HG02571 (cell line): ENCODE measurements at regions not wholly inside any gene's neighbourhood (a gene's known extent, or its start where the extent isn't known, plus 50 kb on each side); places are given as distances from the start of the nearest gene placed in this dataset.

Experiments
- ATAC-seq: cut with Tn5 transposase; IDR thresholded peaks from one replicate; pipeline ENCODE4 v1.9.1; 2021; ENCODE audit warnings: mild to moderate bottlenecking, moderate library complexity; ENCODE audit not compliant: unreplicated experiment

- ATAC-seq: no peak
Measured at GRCh38 chr4:104890598-104891275, 255.9 kb upstream of the TET2 start.

GRCh38 chr4:104896660-104897645 is 249.7 kb upstream of the TET2 start:
- ATAC-seq: peak; percentile 87

GRCh38 chr4:104899863-104900262 is 246.8 kb upstream of the TET2 start:
- ATAC-seq: no peak

- ATAC-seq: no peak
Measured at GRCh38 chr4:104901438-104901837, 245.2 kb upstream of the TET2 start.

- no peak for ATAC-seq
Measured at GRCh38 chr4:104901961-104902605, 244.6 kb upstream of the TET2 start.

GRCh38 chr4:104905065-104905464 is 241.6 kb upstream of the TET2 start:
- ATAC-seq: no peak

GRCh38 chr4:104905546-104905945 is 241.1 kb upstream of the TET2 start:
- ATAC-seq: no peak

GRCh38 chr4:104906276-104906675 is 240.4 kb upstream of the TET2 start:
- no peak for ATAC-seq

- ATAC-seq: no peak
Measured at GRCh38 chr4:104907074-104907649, 239.5 kb upstream of the TET2 start.

- ATAC-seq: no peak
Measured at GRCh38 chr4:104907991-104908390, 238.7 kb upstream of the TET2 start.

GRCh38 chr4:104909376-104909775 is 237.3 kb upstream of the TET2 start:
- ATAC-seq: no peak

- no peak for ATAC-seq
Measured at GRCh38 chr4:104912518-104912917, 234.2 kb upstream of the TET2 start.

- no peak for ATAC-seq
Measured at GRCh38 chr4:104915373-104915772, 231.3 kb upstream of the TET2 start.

GRCh38 chr4:104915864-104916263 is 230.8 kb upstream of the TET2 start:
- ATAC-seq: no peak

GRCh38 chr4:104919406-104919805 is 227.3 kb upstream of the TET2 start:
- no peak for ATAC-seq

- no peak for ATAC-seq
Measured at GRCh38 chr4:104930298-104930697, 216.4 kb upstream of the TET2 start.

GRCh38 chr4:104930745-104931736 is 215.6 kb upstream of the TET2 start:
- peak; percentile 65 for ATAC-seq

- ATAC-seq: no peak
Measured at GRCh38 chr4:104938624-104939023, 208.1 kb upstream of the TET2 start.

- ATAC-seq: no peak
Measured at GRCh38 chr4:104940927-104941326, 205.7 kb upstream of the TET2 start.

- no peak for ATAC-seq
Measured at GRCh38 chr4:104941661-104942062, 205.0 kb upstream of the TET2 start.
